A549 (cell line): ENCODE measurements at regions not wholly inside any gene's neighbourhood (a gene's known extent, or its start where the extent isn't known, plus 50 kb on each side); places are given as distances from the start of the nearest gene placed in this dataset.

Experiments
- ATAC-seq, 2 experiments: fragments of 200-7000 bp in 1 of 2; fragments of >200 bp in 1 of 2; cut with Nextera tagmentation in 1 of 2; cut with Tn5 transposase in 1 of 2; 3 replicates each; pipeline versions ENCODE4 v1.8.0 to v1.9.1; 2018 to 2020; ENCODE audit warnings: mild to moderate bottlenecking in 1 of 2, moderate library complexity in 1 of 2
- CTCF ChIA-PET: fragments of 300-600 bp; sonication (Branson Sonifier 250); formaldehyde crosslinking; extraction: SDS; loops from one replicate; lab custom pipeline; 2021; ENCODE audit warnings: antibody characterized with exemption, inconsistent platforms; lab: Yijun Ruan, JAX
- POLR2A ChIA-PET: fragments of 350-600 bp; formaldehyde crosslinking; extraction: SDS; loops from one replicate; lab custom pipeline; 2021; ENCODE audit warnings: antibody characterized with exemption, inconsistent platforms; lab: Yijun Ruan, JAX
- DNase-seq, 2 experiments: peaks; one replicate each; pipeline versions ENCODE4 v3.0.0 to v3.0.0-alpha.2; 2011 to 2016; ENCODE audit warnings: low read depth in 1 of 2, low spot score in 1 of 2
- FAIRE-seq: peaks from 2 replicates; lab custom pipeline; 2011; peaks lifted over from hg19 to GRCh38; lab: Jason Lieb, UNC
- H3K27ac ChIP-seq, 2 experiments: fragments of >200 bp; sonication (Bioruptor Twin); formaldehyde crosslinking; 3 replicates each; pipeline ENCODE4 v1.5.1; 2016 to 2017
- H3K4me1 ChIP-seq: fragments of >200 bp; sonication (Bioruptor Twin); formaldehyde crosslinking; 3 replicates; pipeline ENCODE4 v1.6.1; 2016
- H3K4me2 ChIP-seq: fragments of >200 bp; sonication (Bioruptor Twin); formaldehyde crosslinking; 3 replicates; pipeline ENCODE4 v1.6.1; 2016
- H3K4me3 ChIP-seq: fragments of >200 bp; sonication (Bioruptor Twin); formaldehyde crosslinking; 3 replicates; pipeline ENCODE4 v1.5.1; 2016
- H3K9me3 ChIP-seq: fragments of >200 bp; sonication (Bioruptor Twin); formaldehyde crosslinking; 3 replicates; pipeline ENCODE4 v1.6.1; 2016
- CBX8 ChIP-seq: fragments of 200-600 bp; sonication (generic); IDR thresholded peaks from 2 replicates; pipeline ENCODE4 v1.6.1; 2016
- CEBPB ChIP-seq, 2 experiments: fragments of >200 bp in 1 of 2; sonication (Bioruptor Twin) in 1 of 2; formaldehyde crosslinking in 1 of 2; IDR thresholded peaks; 2 replicates each; pipeline ENCODE4 v1.6.1; 2012 to 2016
- CHD2 ChIP-seq: fragments of 150-350 bp; IDR thresholded peaks from 2 replicates; pipeline ENCODE4 v1.6.1; 2014; ENCODE audit warnings: low read length; ENCODE audit not compliant: partially characterized antibody
- CTCF ChIP-seq: fragments of >200 bp; sonication (Bioruptor Twin); formaldehyde crosslinking; IDR thresholded peaks from 3 replicates; pipeline ENCODE4 v1.5.1; 2016
- FOSB ChIP-seq: fragments of 250-450 bp; sonication (Bioruptor Pico); IDR thresholded peaks from 2 replicates; pipeline ENCODE4 v1.5.0; 2020; ENCODE audit warnings: mild to moderate bottlenecking, moderate library complexity
- HDAC2 ChIP-seq: fragments of 200-600 bp; sonication (generic); IDR thresholded peaks from 2 replicates; pipeline ENCODE4 v1.6.1; 2016
- HES2 ChIP-seq: fragments of >200 bp; sonication (Bioruptor Twin); formaldehyde crosslinking; IDR thresholded peaks from 2 replicates; pipeline ENCODE4 v1.6.1; 2016
- HEYL ChIP-seq: fragments of 250-450 bp; sonication (Bioruptor Pico); IDR thresholded peaks from 2 replicates; pipeline ENCODE4 v1.8.0; 2021; ENCODE audit warnings: mild to moderate bottlenecking, moderate library complexity
- JUNB ChIP-seq: fragments of >200 bp; sonication (Bioruptor Twin); formaldehyde crosslinking; IDR thresholded peaks from 2 replicates; pipeline ENCODE4 v1.6.1; 2016
- NFE2L2 ChIP-seq: fragments of 150-350 bp; conservative IDR thresholded peaks from 2 replicates; pipeline ENCODE4 v1.6.1; 2014; ENCODE audit warnings: low read length
- NPAS2 ChIP-seq: fragments of 250-450 bp; sonication (Bioruptor Pico); IDR thresholded peaks from 2 replicates; pipeline ENCODE4 v1.8.0; 2022; ENCODE audit warnings: mild to moderate bottlenecking, moderate library complexity, borderline replicate concordance
- PBX3 ChIP-seq: IDR thresholded peaks from 2 replicates; pipeline ENCODE4 v1.6.1; 2012
- POLR2A ChIP-seq: IDR thresholded peaks from 2 replicates; pipeline ENCODE4 v1.6.1; 2012; ENCODE audit warnings: mild to moderate bottlenecking, low read length
- POLR2AphosphoS2 ChIP-seq: conservative IDR thresholded peaks from 2 replicates; pipeline ENCODE4 v1.6.1; 2012; ENCODE audit warnings: low read length, improper control_type of control experiment, inconsistent platforms
- TFCP2L1 ChIP-seq: fragments of 250-450 bp; sonication (Bioruptor Pico); IDR thresholded peaks from 2 replicates; pipeline ENCODE4 v1.5.0; 2021; ENCODE audit warnings: mild to moderate bottlenecking
- USF2 ChIP-seq: fragments of 450-650 bp; IDR thresholded peaks from 2 replicates; pipeline ENCODE4 v1.6.1; 2014; ENCODE audit warnings: antibody characterized with exemption
- WGBS: methylation state at CpG from one replicate; pipeline ENCODE4 v1.1.6; 2017; ENCODE audit errors: missing lambda C conversion rate; 5-methylcytosine and 5-hydroxymethylcytosine counted together

- H3K4me1 ChIP-seq = no peaks in the 10 kb centered on the region
- ChIA-PET POLR2A (no interaction called here), CTCF (no interaction called here)
- H3K9me3 ChIP-seq = no peaks in the 10 kb centered on the region
- no peak overlapping the region for H3K4me3 ChIP-seq
- no peak overlapping the region for H3K27ac ChIP-seq
- DNase-seq = no peak
- ATAC-seq = no peak
- TF ChIP-seq JUNB = no peak
- TF ChIP-seq HES2 = no peak
- TF ChIP-seq POLR2AphosphoS2 = no peak
- TF ChIP-seq NFE2L2 = no peak
- H3K4me2 ChIP-seq = no peak overlapping the region
- FAIRE-seq = no peak
Measured at GRCh38 chr2:16478434-16479210, 187.0 kb downstream of the CYRIA start.

- TF ChIP-seq FOSB (CRISPR knock-in tag) (no peak), CEBPB (IDR thresholded peaks at IDR 0.05) (no peak), PBX3 (no peak), HEYL (no peak), CBX8 (no peak), NPAS2 (CRISPR knock-in tag) (no peak), CHD2 (no peak), TFCP2L1 (CRISPR knock-in tag) (no peak), POLR2A (no peak), NFE2L2 (no peak)
- DNase-seq = no peak
- no peak for ATAC-seq
- no peaks in the 10 kb centered on the region for H3K9me3 ChIP-seq
- H3K4me1 ChIP-seq = no peaks in the 10 kb centered on the region
- H3K4me3 ChIP-seq = no peak overlapping the region
- ChIA-PET CTCF (no interaction called here), POLR2A (no interaction called here)
- H3K27ac ChIP-seq = no peak overlapping the region
- H3K4me2 ChIP-seq = no peak overlapping the region
- no peak for FAIRE-seq
Measured at GRCh38 chr2:16477648-16478047, 188.0 kb downstream of the CYRIA start.

- TF ChIP-seq PBX3 (no peak), CHD2 (no peak), USF2 (no peak), FOSB (CRISPR knock-in tag) (no peak), HDAC2 (no peak), CTCF (no peak)
- CTCF ChIA-PET = interaction anchor here (1.1 kb wide), 1 partner anchor 132 kb away, joined by 3 read pairs; no protein-coding TSS in a partner anchor
- H3K9me3 ChIP-seq = no peaks in the 10 kb centered on the region
- DNase-seq (no peak), ATAC-seq (no peak), FAIRE-seq (no peak)
- H3K4me3 ChIP-seq = no peak overlapping the region
- no peak overlapping the region for H3K27ac ChIP-seq
- POLR2A ChIA-PET = no interaction called here
- H3K4me1 ChIP-seq = no peaks in the 10 kb centered on the region
- no peak overlapping the region for H3K4me2 ChIP-seq
- under 1% methylated on average over 2 of the region's 2 CpGs for WGBS
Measured at GRCh38 chr2:16476866-16477265, 188.8 kb downstream of the CYRIA start.
